ENCODE measurements at regions not wholly inside any gene's neighbourhood (a gene's known extent, or its start where the extent isn't known, plus 50 kb on each side); places are given as distances from the start of the nearest gene placed in this dataset.

DNA sequence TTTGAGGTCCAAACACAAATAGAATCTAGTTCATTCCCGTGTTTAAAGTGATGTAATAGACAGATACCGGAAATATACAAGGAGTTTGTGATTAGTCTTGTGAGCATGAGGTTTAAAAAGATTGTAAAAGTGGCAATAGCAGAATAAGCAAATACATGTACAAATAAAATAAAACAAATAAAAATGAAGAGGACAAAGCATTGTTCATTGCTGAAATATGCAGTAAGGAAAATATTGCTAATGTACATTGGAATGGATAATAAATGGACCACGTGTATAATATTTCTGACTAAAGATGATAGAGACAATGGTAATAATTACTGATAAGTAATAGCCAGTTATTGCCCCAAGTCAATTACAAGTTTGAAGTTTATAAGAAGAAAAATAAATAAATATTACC lies 75.6 kb upstream of the RTL1 start:
- TF ChIP-seq, protein P1, sequence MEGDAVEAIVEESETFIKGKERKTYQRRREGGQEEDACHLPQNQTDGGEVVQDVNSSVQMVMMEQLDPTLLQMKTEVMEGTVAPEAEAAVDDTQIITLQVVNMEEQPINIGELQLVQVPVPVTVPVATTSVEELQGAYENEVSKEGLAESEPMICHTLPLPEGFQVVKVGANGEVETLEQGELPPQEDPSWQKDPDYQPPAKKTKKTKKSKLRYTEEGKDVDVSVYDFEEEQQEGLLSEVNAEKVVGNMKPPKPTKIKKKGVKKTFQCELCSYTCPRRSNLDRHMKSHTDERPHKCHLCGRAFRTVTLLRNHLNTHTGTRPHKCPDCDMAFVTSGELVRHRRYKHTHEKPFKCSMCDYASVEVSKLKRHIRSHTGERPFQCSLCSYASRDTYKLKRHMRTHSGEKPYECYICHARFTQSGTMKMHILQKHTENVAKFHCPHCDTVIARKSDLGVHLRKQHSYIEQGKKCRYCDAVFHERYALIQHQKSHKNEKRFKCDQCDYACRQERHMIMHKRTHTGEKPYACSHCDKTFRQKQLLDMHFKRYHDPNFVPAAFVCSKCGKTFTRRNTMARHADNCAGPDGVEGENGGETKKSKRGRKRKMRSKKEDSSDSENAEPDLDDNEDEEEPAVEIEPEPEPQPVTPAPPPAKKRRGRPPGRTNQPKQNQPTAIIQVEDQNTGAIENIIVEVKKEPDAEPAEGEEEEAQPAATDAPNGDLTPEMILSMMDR (IDR thresholded peaks at IDR 0.05 in 2 of 3, conservative IDR thresholded peaks at IDR 0.05 in 1 of 3; ENCODE audit: borderline replicate concordance in 1 of 3, insufficient read depth in 1 of 3, low read depth in 2 of 3, low read length in 2 of 3): no peak
- TF ChIP-seq POLR2A (IDR thresholded peaks at IDR 0.05; ENCODE audit: borderline replicate concordance, extremely low read depth, insufficient read depth, insufficient read length) (no peak), YY1 (IDR thresholded peaks at IDR 0.05; ENCODE audit: extremely low read depth, insufficient replicate concordance, low read depth, low read length) (no peak), CEBPB (IDR thresholded peaks at IDR 0.05; ENCODE audit: low read depth) (no peak), RAD21 (IDR thresholded peaks at IDR 0.05; ENCODE audit: low read depth) (no peak), SP1 (IDR thresholded peaks at IDR 0.05; ENCODE audit: low read depth) (no peak), ZNF274 (IDR thresholded peaks at IDR 0.05; ENCODE audit: low read depth, low read length) (no peak), EGR1 (IDR thresholded peaks at IDR 0.05; ENCODE audit: low read depth) (no peak), TCF7L2 (IDR thresholded peaks at IDR 0.05; ENCODE audit: borderline replicate concordance, extremely low read depth, insufficient read depth, insufficient read length) (no peak), EZH2 (IDR thresholded peaks at IDR 0.05) (no peak)
- TF ChIP-seq, protein P2, sequence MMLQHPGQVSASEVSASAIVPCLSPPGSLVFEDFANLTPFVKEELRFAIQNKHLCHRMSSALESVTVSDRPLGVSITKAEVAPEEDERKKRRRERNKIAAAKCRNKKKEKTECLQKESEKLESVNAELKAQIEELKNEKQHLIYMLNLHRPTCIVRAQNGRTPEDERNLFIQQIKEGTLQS (IDR thresholded peaks at IDR 0.05): no peak
